GM06990 (cell line): ENCODE measurements at regions not wholly inside any gene's neighbourhood (a gene's known extent, or its start where the extent isn't known, plus 50 kb on each side); places are given as distances from the start of the nearest gene placed in this dataset.

ENCODE experiments used
- DNase-seq: peaks from one replicate; pipeline ENCODE4 v3.0.0-alpha.2; 2011; ENCODE audit not compliant: insufficient read length; ENCODE audit errors: extremely low read depth
- H3K27me3 ChIP-seq: replicated peaks from 2 replicates; pipeline ENCODE4 v1.6.0; 2011; ENCODE audit warnings: low read length; ENCODE audit not compliant: control insufficient read depth, insufficient read depth
- H3K36me3 ChIP-seq: 2 replicates; pipeline ENCODE4 v1.5.1; 2011; ENCODE audit warnings: low read length; ENCODE audit not compliant: control insufficient read depth, insufficient read depth
- H3K4me3 ChIP-seq: replicated peaks from 2 replicates; pipeline ENCODE4 v1.5.1; 2011; ENCODE audit warnings: low read depth, mild to moderate bottlenecking, control low read depth, low read length
- CTCF ChIP-seq: IDR thresholded peaks from 2 replicates; pipeline ENCODE4 v1.5.1; 2011; ENCODE audit warnings: low read length, control low read depth, mild to moderate bottlenecking, inconsistent platforms; ENCODE audit not compliant: insufficient read depth, poor library complexity, severe bottlenecking

- Histone ChIP-seq H3K36me3 (no peaks in the 10 kb centered on the region), H3K4me3 (no peak overlapping the region), H3K27me3 (no peaks in the 10 kb centered on the region; the same call in none of the 2 replicates)
- no peak for DNase-seq
- no peak for TF ChIP-seq CTCF
Measured at GRCh38 chr9:134535171-134535570, 106.4 kb upstream of the COL5A1 start.

- Histone ChIP-seq H3K27me3 (no peaks in the 10 kb centered on the region; the same call in none of the 2 replicates), H3K36me3 (no peaks in the 10 kb centered on the region), H3K4me3 (no peak overlapping the region)
- no peak for TF ChIP-seq CTCF
- DNase-seq: no peak
Measured at GRCh38 chr9:134536101-134536900, 105.3 kb upstream of the COL5A1 start.

DNA sequence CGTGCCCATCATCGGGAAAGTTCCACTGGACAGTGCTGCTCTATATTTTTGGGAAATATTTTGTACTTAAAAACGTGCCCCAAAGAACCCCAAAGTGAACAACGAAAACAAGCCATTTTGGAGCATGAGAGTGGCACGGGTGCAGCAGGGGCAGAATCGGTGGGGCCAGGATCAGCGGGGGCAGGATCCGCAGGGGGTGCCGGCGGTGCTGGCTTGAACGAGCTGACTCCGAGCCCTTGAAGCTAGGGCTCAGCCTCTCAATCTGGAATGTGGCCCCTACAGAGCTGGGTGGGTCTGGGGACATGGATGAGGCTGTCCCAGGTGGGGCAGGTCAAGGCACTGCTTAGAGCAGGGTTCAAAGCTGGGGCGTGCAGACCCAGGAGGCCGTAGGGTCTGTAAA, 104.7 kb upstream of the COL5A1 start:
- DNase-seq: no peak
- no peaks in the 10 kb centered on the region for H3K36me3 ChIP-seq
- no peak for TF ChIP-seq CTCF
- H3K4me3 ChIP-seq: no peak overlapping the region
- H3K27me3 ChIP-seq: no peaks in the 10 kb centered on the region; the same call in none of the 2 replicates

DNA sequence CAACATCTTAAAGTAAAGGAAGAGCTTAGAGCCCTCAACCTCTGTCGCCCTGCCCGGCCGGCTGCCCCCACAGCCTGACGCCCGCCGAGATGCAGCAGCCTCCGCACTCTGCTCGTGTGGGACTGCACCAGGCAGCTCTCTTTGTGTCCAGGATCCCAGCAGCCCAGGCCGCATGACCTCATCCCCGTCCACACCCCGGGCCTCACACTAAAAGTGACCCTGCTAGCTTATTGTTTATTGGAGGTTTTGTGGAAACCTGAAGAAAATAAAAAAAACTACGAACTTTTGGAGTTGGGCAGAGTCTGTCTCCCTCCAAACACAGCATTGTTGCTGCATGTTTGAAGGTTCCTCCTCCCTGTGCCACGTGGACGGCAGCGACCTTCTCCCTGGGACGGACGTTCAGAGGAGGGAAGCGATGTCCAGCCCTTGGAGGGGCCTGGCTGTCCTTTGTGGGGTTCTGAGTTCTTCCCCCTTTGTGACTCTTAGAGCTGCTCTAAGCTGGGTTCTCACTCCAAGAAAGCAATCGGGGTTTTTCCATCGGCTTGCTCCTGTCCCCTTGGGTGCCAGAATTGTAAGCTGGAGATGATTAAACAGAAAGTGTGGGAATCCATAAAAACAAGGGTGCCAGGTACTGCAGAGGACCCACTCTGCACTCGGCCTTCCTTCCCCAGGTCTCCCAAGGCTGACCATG, 103.5 kb upstream of the COL5A1 start:
- H3K36me3 ChIP-seq: no peaks in the 10 kb centered on the region
- DNase-seq: no peak
- no peaks in the 10 kb centered on the region; the same call in none of the 2 replicates for H3K27me3 ChIP-seq
- no peak for TF ChIP-seq CTCF
- no peak overlapping the region for H3K4me3 ChIP-seq

- no peak for DNase-seq
- no peaks in the 10 kb centered on the region; the same call in 1 of the 2 replicates for H3K27me3 ChIP-seq
- no peaks in the 10 kb centered on the region for H3K36me3 ChIP-seq
- no peak for TF ChIP-seq CTCF
- H3K4me3 ChIP-seq: no peak overlapping the region
Measured at GRCh38 chr9:134538856-134539566, 102.6 kb upstream of the COL5A1 start.
